DMS114 treated with DMSO at 0.1 percent for 48 hours (cell line): ENCODE measurements at regions not wholly inside any gene's neighbourhood (a gene's known extent, or its start where the extent isn't known, plus 50 kb on each side); places are given as distances from the start of the nearest gene placed in this dataset.

Experiments used
- DNase-seq: peaks from one replicate; lab custom pipeline; 2025; ENCODE audit not compliant: unreplicated experiment; lab: John Stamatoyannopoulos, UW

GRCh38 chr16:86037999-86038925 lies 139.3 kb downstream of the IRF8 start:
- DNase-seq, result no peak

DNA sequence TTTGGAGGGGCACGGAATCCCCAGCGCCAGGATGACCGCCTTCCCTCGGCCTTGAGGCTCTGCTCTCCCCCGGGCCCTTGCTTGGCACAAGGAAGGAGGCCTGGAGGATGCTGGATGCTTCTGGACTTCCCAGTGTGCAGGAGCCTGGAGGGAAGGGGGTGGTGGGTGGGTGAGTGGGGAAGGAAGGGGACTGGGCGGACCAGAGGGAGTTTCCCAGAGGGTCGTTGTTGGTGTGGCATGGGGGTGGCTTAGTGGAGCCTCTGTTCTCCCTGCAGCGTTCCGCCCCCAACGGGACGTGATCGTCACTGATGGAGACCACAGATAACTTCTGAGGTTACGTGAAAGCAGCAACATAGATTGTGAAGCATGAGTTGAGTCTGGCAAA lies 140.0 kb downstream of the IRF8 start:
- no peak for DNase-seq

DNA sequence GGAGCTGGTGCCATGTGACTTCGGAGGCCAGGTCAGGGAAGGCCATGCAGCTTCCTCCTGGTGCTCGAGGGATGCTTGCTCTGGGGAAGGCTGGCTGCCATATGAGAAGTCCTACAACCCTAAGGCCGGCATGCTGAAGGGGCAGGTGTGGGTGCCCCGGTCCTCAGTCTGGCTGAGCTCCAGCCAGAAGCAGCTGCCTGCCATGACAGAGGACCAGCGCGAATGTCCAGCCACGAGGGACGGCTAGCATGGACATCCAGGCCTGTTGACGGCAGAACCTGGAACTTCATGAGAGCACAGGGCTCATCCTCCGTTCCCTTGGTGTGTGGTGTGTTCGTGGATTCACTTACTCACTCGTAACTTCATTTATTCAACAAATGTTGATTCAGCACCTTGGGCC lies 140.6 kb downstream of the IRF8 start:
- no peak for DNase-seq

DNA sequence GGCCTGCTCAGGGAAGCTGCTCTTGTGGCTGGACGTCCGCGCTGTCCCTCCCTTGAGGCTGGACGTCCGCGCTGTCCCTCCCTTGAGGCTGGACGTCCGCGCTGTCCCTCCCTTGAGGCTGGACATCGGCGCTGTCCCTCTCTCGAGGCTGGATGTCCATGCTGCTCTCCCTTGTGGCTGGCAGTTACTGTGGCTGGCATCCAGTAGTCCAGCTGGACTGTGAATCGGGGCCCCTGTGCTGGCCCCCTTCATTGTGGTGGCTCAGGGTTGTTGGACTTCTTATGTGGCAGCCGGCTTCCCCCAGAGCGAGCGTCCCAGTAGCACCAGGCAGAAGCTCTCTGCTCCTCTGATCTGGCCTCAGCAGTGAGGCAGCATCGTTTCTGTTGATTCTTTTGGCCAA lies 141.5 kb downstream of the IRF8 start:
- no peak for DNase-seq

DNA sequence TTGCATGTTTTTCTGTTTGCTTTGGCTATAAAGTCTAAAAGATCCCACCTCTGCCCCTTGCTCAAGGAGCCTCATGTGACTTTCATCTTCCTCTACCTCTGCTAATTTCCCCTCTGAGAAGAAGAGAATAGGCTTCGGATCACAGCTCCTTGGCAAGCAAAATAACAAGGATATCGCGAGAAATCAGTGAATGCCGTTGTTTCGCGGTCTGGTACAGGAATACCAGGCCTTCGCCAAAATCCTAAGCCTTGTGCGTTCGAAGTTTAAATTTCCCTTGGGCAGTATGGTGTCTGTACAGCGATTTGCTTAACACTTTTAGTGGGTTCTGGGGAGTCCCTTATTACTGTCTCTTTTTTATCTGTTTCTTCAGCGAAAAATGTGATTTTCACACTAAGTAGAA lies 142.3 kb downstream of the IRF8 start:
- no peak for DNase-seq

DNA sequence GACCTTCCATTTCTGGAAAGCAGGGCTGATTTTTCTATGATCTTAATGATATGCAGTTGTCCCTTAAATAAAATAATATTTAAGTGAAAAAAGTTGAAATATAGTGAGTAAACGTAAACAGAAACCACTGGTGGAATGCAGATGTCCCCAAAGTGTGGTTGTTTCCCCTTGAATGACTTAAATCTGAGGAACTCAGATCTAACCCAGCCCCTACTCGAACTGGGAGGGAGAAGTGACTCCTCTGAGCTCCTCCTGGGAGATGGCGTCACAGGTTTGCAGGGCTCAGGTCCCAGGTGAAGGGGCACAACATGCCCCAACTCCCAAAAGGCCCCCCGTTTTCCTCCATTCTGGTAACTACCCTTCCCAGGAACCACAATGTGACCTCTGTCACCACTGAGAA lies 142.8 kb downstream of the IRF8 start:
- no peak for DNase-seq

GRCh38 chr16:86042393-86042792 lies 143.4 kb downstream of the IRF8 start:
- no peak for DNase-seq

DNA sequence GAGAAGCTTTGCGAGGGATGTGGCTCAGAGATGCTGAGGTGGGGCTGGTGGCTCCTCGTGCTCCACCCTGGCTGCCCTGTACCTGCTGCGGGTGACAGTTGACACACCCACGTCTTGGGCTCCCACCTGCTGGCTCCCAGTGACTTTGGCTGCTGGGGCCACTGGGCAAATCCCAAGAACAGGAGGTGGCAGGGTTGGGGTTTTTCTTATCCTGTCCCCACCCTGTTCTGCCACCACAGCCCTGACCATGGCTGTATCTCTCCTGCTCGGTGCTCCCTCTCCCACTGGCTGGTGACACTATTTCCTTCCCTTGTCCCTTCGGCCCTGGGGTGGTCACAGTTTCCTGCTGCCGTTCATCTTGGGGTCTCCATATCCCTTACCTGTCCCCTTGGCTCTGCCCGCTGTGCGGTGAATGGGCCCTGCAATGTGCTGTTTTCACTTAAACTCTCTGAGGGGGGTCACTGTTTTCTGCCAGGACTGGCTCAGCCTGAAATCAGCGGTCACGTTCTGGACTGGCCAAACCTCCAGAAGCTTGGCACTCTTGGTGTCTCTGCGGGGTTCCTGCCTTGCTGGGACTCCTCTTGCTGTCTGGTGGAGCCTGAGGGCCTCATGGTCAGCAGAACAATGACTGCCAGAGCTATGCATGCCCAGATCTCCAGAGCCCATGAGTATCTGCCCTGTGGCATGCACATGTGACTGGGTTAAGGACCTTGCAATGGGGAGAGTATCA lies 144.2 kb downstream of the IRF8 start:
- no peak for DNase-seq

GRCh38 chr16:86044241-86044671 lies 145.3 kb downstream of the IRF8 start:
- no peak for DNase-seq

- DNase-seq, result no peak
Measured at GRCh38 chr16:86044881-86045590, 146.1 kb downstream of the IRF8 start.

GRCh38 chr16:86045591-86045971 lies 146.6 kb downstream of the IRF8 start:
- DNase-seq, result no peak

GRCh38 chr16:86046026-86046425 lies 147.1 kb downstream of the IRF8 start:
- no peak for DNase-seq

GRCh38 chr16:86046667-86047270 lies 147.8 kb downstream of the IRF8 start:
- DNase-seq, result no peak

- no peak for DNase-seq
Measured at GRCh38 chr16:86048221-86048620, 149.3 kb downstream of the IRF8 start.

DNA sequence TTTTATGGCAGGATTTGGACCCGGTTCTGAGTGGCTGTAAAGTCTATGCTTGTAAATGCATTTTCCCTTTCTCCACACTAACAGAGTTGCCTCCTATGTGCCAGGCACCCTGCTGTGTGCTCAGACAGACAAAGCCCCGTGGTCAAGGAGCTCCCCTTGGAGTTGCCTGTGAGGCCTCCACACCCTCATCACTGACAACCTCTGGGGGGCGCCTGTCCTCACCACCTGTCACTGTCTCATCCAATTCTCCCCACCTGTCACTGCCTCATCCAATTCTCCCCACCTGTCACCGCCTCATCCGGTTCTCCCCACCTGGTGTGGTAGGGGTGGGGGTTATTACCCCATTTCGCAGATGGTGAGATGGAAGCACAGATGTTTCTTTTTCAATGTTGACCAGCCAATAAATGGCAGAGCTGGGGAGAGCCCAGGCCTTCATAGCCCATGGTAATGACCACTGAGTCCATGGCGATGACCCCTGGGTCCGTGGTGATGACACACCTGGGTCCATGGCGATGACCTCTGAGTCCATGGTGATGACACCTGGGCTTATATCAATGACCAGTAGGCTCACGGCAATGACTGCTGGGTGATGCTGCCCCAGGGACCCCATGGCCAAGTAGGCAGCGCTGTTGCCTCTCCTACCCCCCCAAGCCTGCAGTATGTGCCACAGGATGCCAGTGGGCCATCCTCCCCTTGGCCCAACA lies 150.1 kb downstream of the IRF8 start:
- DNase-seq, result no peak

GRCh38 chr16:86049641-86050040 lies 150.7 kb downstream of the IRF8 start:
- DNase-seq, result no peak

GRCh38 chr16:86050111-86050510 lies 151.1 kb downstream of the IRF8 start:
- DNase-seq, result no peak

GRCh38 chr16:86050591-86051367 lies 151.8 kb downstream of the IRF8 start:
- no peak for DNase-seq

GRCh38 chr16:86051368-86052114 lies 152.6 kb downstream of the IRF8 start:
- no peak for DNase-seq
